GM18519 (cell line): ENCODE measurements at regions not wholly inside any gene's neighbourhood (a gene's known extent, or its start where the extent isn't known, plus 50 kb on each side); places are given as distances from the start of the nearest gene placed in this dataset.

Source experiments
- ATAC-seq: cut with Tn5 transposase; IDR thresholded peaks from one replicate; pipeline ENCODE4 v1.9.1; 2021; ENCODE audit warnings: mild to moderate bottlenecking, moderate library complexity; ENCODE audit not compliant: unreplicated experiment, low FRiP score

DNA sequence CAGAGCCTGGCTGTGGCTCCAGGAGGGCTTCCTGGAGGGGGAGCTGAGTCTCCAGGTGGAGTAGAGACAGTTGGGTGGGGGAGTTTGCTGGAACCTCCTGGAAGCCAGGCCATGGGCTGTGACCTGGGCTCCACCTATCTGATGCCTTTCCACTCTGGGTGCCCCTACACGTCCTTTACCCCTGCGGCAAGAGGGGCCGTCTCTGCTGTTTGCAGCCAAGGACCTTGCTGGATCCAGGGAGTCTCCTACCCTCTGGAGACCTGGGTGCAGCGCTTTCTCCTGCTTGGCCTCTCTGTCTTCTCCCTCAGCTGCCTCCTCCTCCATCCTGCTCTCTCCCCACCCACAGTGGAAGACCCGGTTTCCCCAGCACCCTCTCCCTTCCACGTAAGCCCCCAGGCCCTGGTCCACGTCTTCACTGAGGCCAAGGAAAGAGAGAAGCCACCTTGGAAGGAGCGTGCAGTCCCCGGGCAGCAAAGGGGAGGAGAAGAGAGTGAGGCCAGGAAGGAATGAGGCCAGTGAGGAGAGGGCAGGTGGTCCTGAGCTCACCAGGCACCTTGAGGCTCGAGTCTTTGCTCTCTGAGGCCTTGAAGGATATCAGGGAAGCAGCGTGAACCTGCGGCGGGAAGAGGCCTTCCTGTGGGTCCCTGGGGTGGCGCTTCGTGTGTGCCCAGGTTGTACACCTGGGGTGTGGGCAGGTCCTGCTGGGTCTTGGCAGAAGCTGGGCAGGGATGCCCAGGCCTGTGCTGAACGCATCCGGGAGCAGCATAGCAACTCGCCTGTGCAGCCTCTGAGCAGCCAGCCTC is 294.3 kb upstream of the RTL1 start:
- no peak for ATAC-seq

- no peak for ATAC-seq
Measured at GRCh38 chr14:101198398-101199027, 295.0 kb upstream of the RTL1 start.

DNA sequence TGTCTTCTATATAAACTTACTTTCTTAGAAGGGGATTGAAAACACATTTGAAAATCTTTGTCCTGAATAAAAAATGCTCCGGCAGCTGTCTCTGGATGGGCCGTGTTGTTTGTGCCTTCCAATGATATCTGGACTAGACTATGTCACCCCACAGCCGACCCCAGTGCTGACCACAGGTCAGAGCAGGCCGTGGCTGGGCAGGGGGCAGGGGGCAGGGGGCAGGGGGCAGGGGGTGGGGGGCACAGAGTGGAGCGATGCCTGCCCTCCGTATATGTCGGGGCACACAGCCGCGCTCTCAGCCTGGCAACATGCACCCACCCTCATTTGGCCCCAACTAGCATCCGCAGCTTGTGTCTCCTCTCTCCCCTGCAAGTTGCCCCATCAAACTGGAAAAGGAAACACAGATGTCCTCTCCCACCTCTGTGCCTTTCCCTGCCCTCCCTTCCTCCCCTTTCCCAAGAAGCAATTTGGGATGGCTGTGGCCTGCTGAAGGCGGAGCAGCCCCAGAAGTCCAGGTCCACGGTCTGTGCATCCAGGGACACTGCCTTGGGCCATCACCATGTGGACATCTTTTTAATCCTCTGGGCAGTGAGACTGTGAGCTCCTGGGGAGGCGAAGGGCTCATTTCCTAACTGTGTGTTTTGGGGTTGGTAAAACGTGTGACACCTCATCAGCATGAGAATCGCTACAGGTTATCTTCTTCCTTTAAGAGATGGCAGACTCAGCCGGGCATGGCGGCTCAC is 295.7 kb upstream of the RTL1 start:
- no peak for ATAC-seq

GRCh38 chr14:101200008-101200649 is 296.6 kb upstream of the RTL1 start:
- no peak for ATAC-seq

DNA sequence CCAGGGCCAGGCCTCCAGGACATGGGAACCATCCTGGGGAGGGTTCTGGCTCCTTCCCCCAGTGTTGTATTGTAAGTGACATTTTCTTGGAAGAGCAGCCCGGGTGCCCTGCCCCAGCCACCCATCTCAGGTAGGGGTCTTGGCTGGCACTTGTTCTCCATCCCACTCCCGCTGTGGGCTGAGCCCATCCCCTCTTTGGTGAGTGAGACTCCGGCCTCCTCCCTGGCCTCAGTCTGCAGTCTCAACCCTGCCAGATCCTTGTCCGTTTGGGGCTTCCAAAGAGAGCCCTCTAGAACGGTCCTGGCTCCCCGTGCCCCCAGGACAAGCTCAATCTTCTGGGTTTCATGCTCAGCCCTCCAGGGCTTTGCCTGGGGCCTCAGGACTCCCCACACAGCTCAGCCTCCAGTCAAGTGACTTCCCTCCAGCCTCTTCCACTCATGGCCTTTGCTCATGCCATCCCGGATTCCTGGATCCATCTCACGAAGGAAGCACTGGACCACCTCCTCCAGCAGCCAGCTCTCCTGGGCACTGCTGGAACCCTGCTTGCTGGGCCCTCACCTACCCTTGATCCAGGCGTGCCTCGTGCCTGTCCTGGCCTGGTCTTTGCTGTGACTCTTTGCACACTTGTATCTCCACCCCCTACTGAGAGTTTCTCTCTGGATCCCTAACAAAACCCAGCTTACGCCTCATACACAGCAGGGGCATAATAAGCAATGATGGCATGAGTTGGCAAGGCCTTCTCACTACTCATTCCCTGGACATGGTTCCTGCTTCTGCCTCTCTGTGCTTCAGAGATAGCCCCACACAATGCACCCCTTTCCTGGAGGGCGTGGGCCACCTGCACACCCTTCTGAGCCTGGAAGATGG is 297.4 kb upstream of the RTL1 start:
- ATAC-seq: no peak

- ATAC-seq: no peak
Measured at GRCh38 chr14:101201535-101202151, 298.1 kb upstream of the RTL1 start.

DNA sequence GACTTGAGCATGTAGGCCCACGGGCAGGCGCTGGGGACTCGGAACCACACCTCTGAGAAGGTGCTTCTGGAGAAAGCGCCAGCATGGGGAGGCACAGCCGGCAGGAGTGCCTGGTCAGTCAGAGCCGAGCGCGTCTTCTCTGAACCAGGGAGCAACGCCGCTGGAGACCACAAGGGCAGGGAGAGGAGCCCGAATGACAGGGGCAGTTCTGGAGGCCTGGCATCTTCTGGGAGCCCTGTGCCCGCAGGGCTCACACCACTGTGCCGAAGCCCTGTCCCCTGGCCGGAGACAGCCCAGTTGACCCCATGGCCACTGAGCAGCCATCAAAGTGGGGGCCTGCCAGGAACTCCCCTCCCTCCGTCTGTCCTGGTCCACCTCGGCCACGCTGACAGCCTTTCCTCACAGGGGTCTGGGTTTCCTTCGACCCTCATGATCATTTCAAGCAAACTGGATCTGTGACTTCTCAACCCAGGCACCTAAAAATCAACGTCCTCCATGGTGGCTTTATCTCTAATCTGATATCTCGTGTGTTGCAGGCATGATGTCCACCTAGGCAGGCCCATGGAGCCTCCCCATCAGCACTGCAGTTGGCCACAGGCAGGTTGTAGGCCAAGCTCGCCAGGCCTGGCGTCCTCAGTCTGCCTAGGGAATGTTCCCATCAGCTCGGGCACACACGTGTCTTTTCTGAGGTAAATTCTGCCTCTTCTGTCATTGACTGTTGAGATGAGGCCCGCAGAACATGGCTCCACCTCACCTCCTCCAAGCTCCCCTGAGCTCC is 299.3 kb upstream of the RTL1 start:
- no peak for ATAC-seq

DNA sequence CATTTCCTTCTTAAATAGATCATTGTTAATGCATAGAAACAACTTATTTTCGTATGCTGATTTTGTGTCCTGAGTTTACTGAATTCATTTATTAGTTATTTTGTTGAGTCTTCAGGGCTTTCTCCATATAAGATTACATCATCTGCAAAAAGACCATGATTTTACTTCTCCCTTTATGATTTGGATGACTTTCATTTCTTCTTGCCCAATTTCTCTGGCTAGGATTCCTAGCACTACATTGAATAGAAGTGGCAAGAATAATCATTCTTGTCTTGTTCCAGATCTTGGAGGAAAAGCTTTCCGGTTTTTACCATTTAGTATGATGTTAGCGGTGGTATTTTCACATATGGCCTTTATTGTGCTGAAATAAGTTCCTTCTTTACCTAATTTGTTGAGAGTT is 303.0 kb upstream of the RTL1 start:
- ATAC-seq: no peak

- no peak for ATAC-seq
Measured at GRCh38 chr14:101207041-101207440, 303.5 kb upstream of the RTL1 start.

DNA sequence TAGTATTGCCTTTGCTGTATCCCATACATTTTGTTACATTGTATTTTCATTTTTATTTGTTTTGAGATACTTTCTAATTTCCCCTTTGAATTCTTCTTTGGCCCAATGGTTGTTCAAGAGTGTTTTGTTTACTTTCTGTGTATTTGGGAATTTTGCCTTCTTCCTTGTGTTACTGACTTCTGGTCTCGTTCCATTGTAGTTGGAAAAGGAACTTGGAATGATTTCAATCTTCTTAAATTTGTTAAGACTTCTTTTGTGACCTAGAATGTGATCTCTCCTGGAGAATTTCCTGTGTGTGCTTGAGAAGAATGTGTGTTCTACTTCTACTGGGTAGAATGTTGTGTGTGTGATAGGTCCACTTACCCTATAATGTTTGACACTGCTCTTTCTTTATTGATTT is 304.4 kb upstream of the RTL1 start:
- ATAC-seq: no peak

DNA sequence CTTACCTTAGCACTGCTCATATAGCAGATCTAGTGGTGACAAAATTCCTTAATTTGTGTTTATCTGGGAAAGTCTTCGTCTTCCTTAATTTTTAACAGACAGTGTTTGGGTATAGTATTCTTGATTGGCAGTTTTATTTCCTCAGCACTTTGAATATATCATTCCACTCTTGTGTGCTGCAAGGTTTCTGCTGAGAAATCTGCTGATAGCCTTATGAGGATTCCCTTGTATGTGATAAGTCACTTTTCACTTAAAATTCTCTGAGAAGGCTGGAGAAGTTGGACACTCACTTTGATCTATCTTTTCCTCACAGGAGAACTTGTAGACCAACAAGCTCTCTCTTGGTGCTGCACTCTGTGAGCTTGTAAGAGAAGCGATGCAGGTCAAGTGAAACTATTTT is 306.1 kb upstream of the RTL1 start:
- ATAC-seq: no peak

GRCh38 chr14:101215266-101215665 is 311.7 kb upstream of the RTL1 start:
- ATAC-seq: no peak

DNA sequence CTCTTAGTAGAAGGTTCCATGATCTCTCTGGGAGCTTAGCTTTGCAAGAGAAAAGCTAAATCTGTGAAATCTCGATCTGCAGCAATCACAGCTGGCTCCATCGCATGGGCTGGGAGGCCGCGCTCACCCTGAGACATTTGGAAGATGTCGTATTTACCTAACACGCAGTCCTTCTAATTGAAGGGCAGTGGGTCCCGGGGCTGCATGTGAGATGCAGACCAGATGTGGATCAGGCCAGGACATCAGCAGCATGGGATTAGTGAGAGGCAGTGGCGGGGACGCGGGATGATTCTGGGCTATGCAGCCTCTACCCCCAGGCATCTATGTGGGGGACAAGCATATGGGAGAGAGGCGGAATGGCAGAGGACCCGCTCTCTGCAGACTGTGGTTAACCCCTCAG is 312.4 kb upstream of the RTL1 start:
- ATAC-seq: no peak

DNA sequence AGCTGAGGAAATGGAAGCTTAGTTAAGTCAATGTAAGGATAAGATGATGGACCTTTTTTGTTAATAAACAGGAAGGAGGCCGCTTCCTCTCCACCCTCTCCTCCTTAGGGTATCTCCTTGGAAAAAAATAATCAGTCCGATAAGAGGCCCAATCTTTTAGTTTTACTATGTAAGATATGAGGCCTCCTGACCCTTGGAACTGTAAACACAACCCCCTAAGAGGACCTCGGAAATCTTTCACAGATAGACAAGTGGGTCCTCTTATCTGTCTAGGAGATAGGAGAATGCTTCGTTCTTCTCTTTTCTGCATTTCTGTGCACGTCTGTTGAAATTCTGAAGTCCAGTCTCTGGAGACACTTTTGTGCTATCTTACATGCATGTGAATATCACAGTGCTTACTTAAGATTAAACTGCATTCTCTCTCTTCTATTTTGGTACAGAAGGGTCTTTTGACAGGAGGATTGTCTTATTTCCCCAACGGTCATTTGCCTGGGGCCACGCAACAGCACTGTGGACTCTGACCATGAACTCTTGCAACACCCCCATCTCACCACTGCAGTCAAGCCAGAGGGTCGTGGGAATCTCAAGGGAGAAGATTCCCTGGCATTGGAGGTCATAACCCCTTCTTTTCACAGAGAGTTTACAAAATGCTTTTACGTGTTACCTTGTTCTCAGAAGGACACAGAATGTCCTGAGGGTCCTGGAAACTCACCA is 313.0 kb upstream of the RTL1 start:
- ATAC-seq: no peak

DNA sequence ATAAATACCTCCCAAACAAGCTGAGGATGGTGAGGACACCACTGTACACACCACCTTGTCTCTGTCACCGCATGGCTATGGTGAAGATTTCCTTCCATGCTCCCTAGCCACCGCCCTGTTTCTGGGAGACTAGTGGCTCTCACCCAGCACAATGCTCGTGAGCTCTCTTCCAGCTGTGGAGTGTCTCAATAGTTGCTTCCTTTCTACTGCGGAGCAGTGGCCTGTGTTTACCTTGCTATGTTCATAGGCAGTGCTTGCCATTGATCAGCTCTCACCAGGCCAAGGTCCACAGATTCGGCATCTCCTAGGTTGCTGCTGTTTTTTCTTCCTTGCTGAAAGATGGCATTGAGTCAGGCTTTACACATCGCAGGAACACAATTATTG is 313.6 kb upstream of the RTL1 start:
- ATAC-seq: no peak

- ATAC-seq: no peak
Measured at GRCh38 chr14:101217616-101218371, 314.3 kb upstream of the RTL1 start.

DNA sequence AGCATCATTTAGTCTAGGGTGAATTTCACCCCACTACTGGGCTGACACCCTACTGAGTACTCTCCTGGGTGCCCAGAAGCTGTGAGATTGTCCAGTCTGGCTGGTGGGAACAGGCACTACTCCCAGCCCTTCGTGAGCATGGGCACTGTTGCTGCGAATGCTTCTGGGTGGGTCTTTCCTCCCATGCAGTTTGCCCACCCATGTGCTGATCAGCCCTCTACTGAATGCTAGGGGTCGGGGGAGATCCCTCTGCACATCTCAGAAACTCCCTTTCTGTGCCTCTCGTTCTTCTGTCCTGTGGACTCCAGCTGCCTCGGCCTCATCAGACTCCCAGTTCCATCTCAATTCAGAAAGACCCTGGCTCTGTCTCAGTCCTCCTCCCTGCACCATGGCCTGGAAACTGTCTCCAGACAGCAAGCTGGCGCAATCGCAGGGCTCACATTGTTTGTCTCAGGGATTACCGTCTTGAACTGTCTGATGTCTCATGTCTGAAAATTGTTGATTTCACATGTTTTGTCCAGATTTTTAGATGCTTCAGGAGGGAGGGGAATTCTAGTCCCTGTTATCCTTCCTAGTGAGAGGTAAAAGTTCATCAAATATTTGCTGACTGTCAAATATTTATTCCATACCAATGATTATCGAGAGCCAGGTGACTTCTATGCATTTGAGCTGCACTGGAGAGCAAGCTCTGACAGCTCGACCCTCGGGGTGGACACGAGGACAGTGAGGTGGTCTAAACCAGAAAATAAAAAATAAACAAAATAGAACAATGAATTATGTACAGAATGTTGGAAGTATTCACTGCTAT is 316.6 kb upstream of the RTL1 start:
- no peak for ATAC-seq
